A673 (cell line): ENCODE measurements at regions not wholly inside any gene's neighbourhood (a gene's known extent, or its start where the extent isn't known, plus 50 kb on each side); places are given as distances from the start of the nearest gene placed in this dataset.

Experiments
- BruUV-seq: library from RNA; stranded (reverse); fragments of 400-500 nt; replicated peaks from 2 replicates; lab custom pipeline; 2021; lab: Mats Ljungman, UMichigan
- CTCF ChIA-PET: fragments of 300-600 bp; sonication (Branson Sonifier 250); formaldehyde crosslinking; loops from one replicate; lab custom pipeline; 2022; ENCODE audit warnings: antibody characterized with exemption; lab: Charles Lee
- POLR2A ChIA-PET: fragments of 300-600 bp; sonication (Branson Sonifier 250); formaldehyde crosslinking; loops from one replicate; lab custom pipeline; 2022; ENCODE audit warnings: antibody characterized with exemption; ENCODE audit not compliant: low non-redundant PET; lab: Charles Lee
- DNase-seq: peaks from one replicate; pipeline ENCODE4 v3.0.0-alpha.2; 2015; ENCODE audit warnings: low spot score
- H3K27ac ChIP-seq: fragments of 200-600 bp; sonication (generic); 2 replicates; pipeline ENCODE4 v1.5.1; 2016; ENCODE audit warnings: mixed run types, low read depth, mild to moderate bottlenecking, mixed read lengths, antibody characterized with exemption, low read length; ENCODE audit not compliant: poor library complexity, severe bottlenecking
- H3K27me3 ChIP-seq: fragments of 200-600 bp; sonication (generic); replicated peaks from 2 replicates; pipeline ENCODE4 v1.6.1; 2017; ENCODE audit warnings: mixed run types, low read depth, mild to moderate bottlenecking, mixed read lengths, antibody characterized with exemption, low read length; ENCODE audit not compliant: insufficient read depth, poor library complexity
- H3K36me3 ChIP-seq: fragments of 200-600 bp; sonication (generic); 2 replicates; pipeline ENCODE4 v1.6.1; 2016; ENCODE audit warnings: mixed run types, mild to moderate bottlenecking, mixed read lengths, antibody characterized with exemption, low read length; ENCODE audit not compliant: insufficient read depth, poor library complexity, severe bottlenecking
- H3K4me1 ChIP-seq: fragments of 200-600 bp; sonication (generic); 2 replicates; pipeline ENCODE4 v1.6.1; 2017; ENCODE audit warnings: mixed run types, mild to moderate bottlenecking, mixed read lengths, antibody characterized with exemption, low read length; ENCODE audit not compliant: insufficient read depth, poor library complexity, severe bottlenecking
- H3K4me3 ChIP-seq: fragments of 200-600 bp; sonication (generic); 2 replicates; pipeline ENCODE4 v1.5.1; 2016; ENCODE audit warnings: low read depth, mixed run types, mild to moderate bottlenecking, mixed read lengths, low read length; ENCODE audit not compliant: poor library complexity, severe bottlenecking
- H3K9me3 ChIP-seq: fragments of 200-600 bp; sonication (generic); 2 replicates; pipeline ENCODE4 v1.6.1; 2016; ENCODE audit warnings: mixed run types, low read depth, mild to moderate bottlenecking, mixed read lengths, antibody characterized with exemption, low read length; ENCODE audit not compliant: poor library complexity, severe bottlenecking
- EZH2 ChIP-seq: fragments of 200-600 bp; sonication (generic); IDR thresholded peaks from 2 replicates; pipeline ENCODE4 v1.6.1; 2017; ENCODE audit warnings: borderline replicate concordance, low read depth, mild to moderate bottlenecking, mixed read lengths, antibody characterized with exemption, low read length; ENCODE audit not compliant: poor library complexity, severe bottlenecking
- intact Hi-C: fragments of 100-400 bp; cut with micrococcal nuclease; formaldehyde crosslinking; loops from one replicate; pipeline ENCODE4 v1.10.0; 2022; ENCODE audit not compliant: unreplicated experiment
- TF ChIP-seq, protein P1 (sequence below): fragments of 300-800, 200-600 bp; sonication (generic); conservative IDR thresholded peaks from 2 replicates; pipeline ENCODE4 v1.5.1; 2017; ENCODE audit warnings: low read depth, mild to moderate bottlenecking, antibody characterized with exemption, low read length, moderate library complexity, mixed read lengths

DNA sequence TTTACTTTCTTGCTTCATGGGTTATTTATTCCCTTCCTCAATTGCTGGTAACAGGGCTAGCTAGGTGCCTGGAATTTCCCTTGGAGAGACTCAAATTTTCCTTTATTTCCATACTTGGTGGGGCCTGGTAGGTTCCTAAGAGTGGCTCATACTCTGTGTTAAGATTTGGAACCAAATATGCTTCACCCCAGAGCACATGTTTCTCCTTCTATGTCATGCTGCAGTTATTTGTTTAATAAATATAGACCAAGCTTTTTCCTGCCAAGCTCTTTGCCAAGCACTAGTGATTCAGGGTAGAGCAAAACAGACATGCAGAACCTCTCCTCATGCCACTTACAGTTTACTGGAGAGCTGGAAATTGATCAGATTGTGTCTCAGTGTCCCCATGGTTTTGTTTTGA is 290.3 kb upstream of the SGCD start:
- DNase-seq: no peak
- intact Hi-C loops: no loop called here
- POLR2A ChIA-PET: no interaction called here
- no peak overlapping the region for H3K27ac ChIP-seq
- TF ChIP-seq, protein P1, sequence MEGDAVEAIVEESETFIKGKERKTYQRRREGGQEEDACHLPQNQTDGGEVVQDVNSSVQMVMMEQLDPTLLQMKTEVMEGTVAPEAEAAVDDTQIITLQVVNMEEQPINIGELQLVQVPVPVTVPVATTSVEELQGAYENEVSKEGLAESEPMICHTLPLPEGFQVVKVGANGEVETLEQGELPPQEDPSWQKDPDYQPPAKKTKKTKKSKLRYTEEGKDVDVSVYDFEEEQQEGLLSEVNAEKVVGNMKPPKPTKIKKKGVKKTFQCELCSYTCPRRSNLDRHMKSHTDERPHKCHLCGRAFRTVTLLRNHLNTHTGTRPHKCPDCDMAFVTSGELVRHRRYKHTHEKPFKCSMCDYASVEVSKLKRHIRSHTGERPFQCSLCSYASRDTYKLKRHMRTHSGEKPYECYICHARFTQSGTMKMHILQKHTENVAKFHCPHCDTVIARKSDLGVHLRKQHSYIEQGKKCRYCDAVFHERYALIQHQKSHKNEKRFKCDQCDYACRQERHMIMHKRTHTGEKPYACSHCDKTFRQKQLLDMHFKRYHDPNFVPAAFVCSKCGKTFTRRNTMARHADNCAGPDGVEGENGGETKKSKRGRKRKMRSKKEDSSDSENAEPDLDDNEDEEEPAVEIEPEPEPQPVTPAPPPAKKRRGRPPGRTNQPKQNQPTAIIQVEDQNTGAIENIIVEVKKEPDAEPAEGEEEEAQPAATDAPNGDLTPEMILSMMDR: no peak
- TF ChIP-seq EZH2: no peak
- CTCF ChIA-PET: no interaction called here
- no peaks in the 10 kb centered on the region for H3K36me3 ChIP-seq
- no peaks in the 10 kb centered on the region for H3K4me1 ChIP-seq
- no TSS peak for BruUV-seq
- no peak overlapping the region for H3K4me3 ChIP-seq
- no peaks in the 10 kb centered on the region for H3K27me3 ChIP-seq
- no peaks in the 10 kb centered on the region for H3K9me3 ChIP-seq

DNA sequence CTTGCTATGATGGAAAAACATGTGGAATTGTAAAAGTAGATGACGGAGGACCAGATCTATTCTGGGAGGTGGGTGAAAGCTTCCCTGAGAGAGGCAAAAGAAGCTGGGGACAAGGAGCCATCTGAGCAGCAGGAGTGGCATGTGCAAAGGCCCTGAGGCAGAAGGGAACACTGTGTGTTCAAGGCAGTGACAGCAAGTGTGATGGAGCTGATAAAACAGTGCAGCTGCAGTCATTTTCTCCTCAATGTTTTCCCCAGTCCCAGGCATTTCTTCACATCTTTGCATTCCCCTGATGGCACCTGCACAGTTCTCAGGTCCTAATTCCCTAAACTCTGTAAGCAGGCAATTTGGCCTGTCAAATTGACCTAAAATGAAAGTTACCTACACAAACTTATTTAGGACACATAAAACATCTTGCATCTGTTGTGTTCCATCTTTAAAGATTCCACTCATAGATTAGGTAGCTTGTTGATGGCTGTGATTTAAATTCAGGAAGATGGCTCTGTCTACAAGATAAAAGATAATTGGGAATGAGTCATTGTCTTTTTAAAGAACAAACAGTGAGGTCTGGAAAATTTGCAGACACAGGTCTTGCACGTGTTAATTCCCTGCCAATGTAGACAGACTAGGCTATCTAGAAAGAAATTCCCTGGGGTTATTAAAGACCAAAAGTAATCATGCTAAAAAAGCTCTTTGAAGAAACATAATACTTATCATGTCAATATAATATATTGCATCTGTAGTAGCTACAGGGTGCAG is 289.6 kb upstream of the SGCD start:
- H3K9me3 ChIP-seq: no peaks in the 10 kb centered on the region
- H3K27me3 ChIP-seq: no peaks in the 10 kb centered on the region
- no peak overlapping the region for H3K4me3 ChIP-seq
- DNase-seq: no peak
- no peak overlapping the region for H3K27ac ChIP-seq
- BruUV-seq: no TSS peak
- TF ChIP-seq EZH2: no peak
- TF ChIP-seq, protein P1: no peak
- intact Hi-C loops: no loop called here
- ChIA-PET CTCF (no interaction called here), POLR2A (no interaction called here)
- H3K4me1 ChIP-seq: no peaks in the 10 kb centered on the region
- no peaks in the 10 kb centered on the region for H3K36me3 ChIP-seq

GRCh38 chr5:156042726-156043125 is 284.2 kb upstream of the SGCD start:
- TF ChIP-seq, protein P1: no peak
- no peak for TF ChIP-seq EZH2
- CTCF ChIA-PET: no interaction called here
- POLR2A ChIA-PET: no interaction called here
- Histone ChIP-seq H3K4me3 (no peak overlapping the region), H3K36me3 (no peaks in the 10 kb centered on the region), H3K27me3 (no peaks in the 10 kb centered on the region), H3K9me3 (no peaks in the 10 kb centered on the region), H3K4me1 (no peaks in the 10 kb centered on the region), H3K27ac (no peak overlapping the region)
- BruUV-seq: no TSS peak
- intact Hi-C loops: no loop called here
- DNase-seq: no peak
